Kidney epithelial cell (primary cell): ENCODE measurements at regions not wholly inside any gene's neighbourhood (a gene's known extent, or its start where the extent isn't known, plus 50 kb on each side); places are given as distances from the start of the nearest gene placed in this dataset.
"Not testable (repeated sequence)": the region's sequence is repeated elsewhere in the genome, so short reads cannot be mapped to it uniquely, and the experiment has no call there.

Experiments
- DNase-seq: peaks from one replicate; pipeline ENCODE4 v3.0.0-alpha.2; 2010; ENCODE audit warnings: low read depth
- H3K27me3 ChIP-seq: 2 replicates; pipeline ENCODE4 v1.6.0; 2011; ENCODE audit warnings: low read length; ENCODE audit not compliant: control insufficient read depth, insufficient read depth
- H3K36me3 ChIP-seq: 2 replicates; pipeline ENCODE4 v1.5.1; 2011; ENCODE audit warnings: low read length; ENCODE audit not compliant: control insufficient read depth, insufficient read depth
- H3K4me3 ChIP-seq: 2 replicates; pipeline ENCODE4 v1.5.1; 2011; ENCODE audit warnings: low read depth, mild to moderate bottlenecking, control low read depth, low read length
- CTCF ChIP-seq: IDR thresholded peaks from 2 replicates; pipeline ENCODE4 v1.5.1; 2011; ENCODE audit warnings: mild to moderate bottlenecking, moderate library complexity, low read length, control low read depth, inconsistent platforms; ENCODE audit not compliant: insufficient read depth, poor library complexity, severe bottlenecking

- no peaks in the 10 kb centered on the region for H3K36me3 ChIP-seq
- H3K27me3 ChIP-seq: no peaks in the 10 kb centered on the region
These were observed 524.7 kb downstream of the DIPK2A start for GRCh38 chr3:144496141-144496835.

GRCh38 chr3:144497452-144497851 is 525.8 kb downstream of the DIPK2A start:
- DNase-seq: no peak
- Histone ChIP-seq H3K36me3 (no peaks in the 10 kb centered on the region), H3K27me3 (no peaks in the 10 kb centered on the region), H3K4me3 (no peak overlapping the region)
- TF ChIP-seq CTCF: no peak

More at GRCh38 chr3:144496141-144496835, 524.7 kb downstream of the DIPK2A start:
- no peak for DNase-seq
- H3K4me3 ChIP-seq: no peak overlapping the region
- TF ChIP-seq CTCF: no peak

GRCh38 chr3:144499001-144499930 is 527.6 kb downstream of the DIPK2A start:
- Histone ChIP-seq H3K27me3 (no peaks in the 10 kb centered on the region), H3K36me3 (no peaks in the 10 kb centered on the region), H3K4me3 (no peak overlapping the region)
- DNase-seq: no peak
- TF ChIP-seq CTCF: no peak

GRCh38 chr3:144501467-144501866 is 529.8 kb downstream of the DIPK2A start:
- no peaks in the 10 kb centered on the region for H3K27me3 ChIP-seq
- TF ChIP-seq CTCF: no peak
- H3K36me3 ChIP-seq: no peaks in the 10 kb centered on the region
- no peak for DNase-seq
- H3K4me3 ChIP-seq: no peak overlapping the region

- DNase-seq: no peak
- Histone ChIP-seq H3K4me3 (no peak overlapping the region), H3K27me3 (no peaks in the 10 kb centered on the region), H3K36me3 (no peaks in the 10 kb centered on the region)
- TF ChIP-seq CTCF: no peak
These were observed 530.8 kb downstream of the DIPK2A start for GRCh38 chr3:144502402-144502801.

- H3K36me3 ChIP-seq, H3K4me3 ChIP-seq, DNase-seq, H3K27me3 ChIP-seq: not testable (repeated sequence)
These were observed 534.8 kb downstream of the DIPK2A start for GRCh38 chr3:144506375-144506774.
